HG02852 (cell line): ENCODE measurements at regions not wholly inside any gene's neighbourhood (a gene's known extent, or its start where the extent isn't known, plus 50 kb on each side); places are given as distances from the start of the nearest gene placed in this dataset.
"Not testable (repeated sequence)": the region's sequence is repeated elsewhere in the genome, so short reads cannot be mapped to it uniquely, and the experiment has no call there.

Source experiments
- ATAC-seq: cut with Tn5 transposase; IDR thresholded peaks from one replicate; pipeline ENCODE4 v1.9.1; 2021; ENCODE audit warnings: mild to moderate bottlenecking, moderate library complexity; ENCODE audit not compliant: unreplicated experiment

GRCh38 chr6:872570-873125 lies 179.7 kb upstream of the EXOC2 start:
- ATAC-seq, result no peak

- ATAC-seq, result no peak
Observed at GRCh38 chr6:871503-871902, 178.6 kb upstream of the EXOC2 start.

GRCh38 chr6:870096-870495 lies 177.2 kb upstream of the EXOC2 start:
- no peak for ATAC-seq

GRCh38 chr6:868201-868600 lies 175.3 kb upstream of the EXOC2 start:
- ATAC-seq, result no peak

GRCh38 chr6:867378-867777 lies 174.4 kb upstream of the EXOC2 start:
- no peak for ATAC-seq

GRCh38 chr6:866316-866715 lies 173.4 kb upstream of the EXOC2 start:
- ATAC-seq, result no peak

GRCh38 chr6:865846-866245 lies 172.9 kb upstream of the EXOC2 start:
- no peak for ATAC-seq

GRCh38 chr6:863831-864230 lies 170.9 kb upstream of the EXOC2 start:
- ATAC-seq, result no peak

- ATAC-seq, result not testable (repeated sequence)
Observed at GRCh38 chr6:863127-863526, 170.2 kb upstream of the EXOC2 start.

GRCh38 chr6:859936-860335 lies 167.0 kb upstream of the EXOC2 start:
- ATAC-seq, result no peak

- no peak for ATAC-seq
Observed at GRCh38 chr6:854406-855118, 161.6 kb upstream of the EXOC2 start.

- ATAC-seq, result not testable (repeated sequence)
Observed at GRCh38 chr6:852216-852615, 159.3 kb upstream of the EXOC2 start.

- no peak for ATAC-seq
Observed at GRCh38 chr6:849075-849506, 156.2 kb upstream of the EXOC2 start.

GRCh38 chr6:845566-845965 lies 152.6 kb upstream of the EXOC2 start:
- no peak for ATAC-seq

GRCh38 chr6:845101-845500 lies 152.2 kb upstream of the EXOC2 start:
- ATAC-seq, result no peak

GRCh38 chr6:842141-842540 lies 149.2 kb upstream of the EXOC2 start:
- ATAC-seq, result no peak

- ATAC-seq, result no peak
Observed at GRCh38 chr6:841569-841968, 148.6 kb upstream of the EXOC2 start.

GRCh38 chr6:839201-839600 lies 146.3 kb upstream of the EXOC2 start:
- ATAC-seq, result no peak

GRCh38 chr6:837380-837779 lies 144.4 kb upstream of the EXOC2 start:
- ATAC-seq, result no peak

GRCh38 chr6:836276-836853 lies 143.4 kb upstream of the EXOC2 start:
- no peak for ATAC-seq

- no peak for ATAC-seq
Observed at GRCh38 chr6:835476-836160, 142.7 kb upstream of the EXOC2 start.

- ATAC-seq, result no peak
Observed at GRCh38 chr6:834866-835265, 141.9 kb upstream of the EXOC2 start.
